Endothelial cell (in vitro differentiated cells): ENCODE measurements at regions not wholly inside any gene's neighbourhood (a gene's known extent, or its start where the extent isn't known, plus 50 kb on each side); places are given as distances from the start of the nearest gene placed in this dataset.
A peak's percentile ranks its signal among the peaks of the same experiment; 100 is the strongest.

Source experiments
- DNase-seq: peaks from one replicate; pipeline ENCODE4 v3.0.0; 2021; ENCODE audit warnings: low spot score
- H3K27ac Mint-ChIP-seq: one replicate; pipeline ENCODE4 v1.8.0; 2021; ENCODE audit warnings: mixed read lengths, inconsistent platforms; ENCODE audit not compliant: unreplicated experiment
- H3K27me3 Mint-ChIP-seq: one replicate; pipeline ENCODE4 v1.8.0; 2021; ENCODE audit warnings: mild to moderate bottlenecking, moderate library complexity, mixed read lengths, inconsistent platforms; ENCODE audit not compliant: unreplicated experiment
- H3K36me3 Mint-ChIP-seq: one replicate; pipeline ENCODE4 v1.8.0; 2021; ENCODE audit warnings: mild to moderate bottlenecking, low read depth, mixed read lengths, inconsistent platforms; ENCODE audit not compliant: unreplicated experiment
- H3K4me1 Mint-ChIP-seq: one replicate; pipeline ENCODE4 v1.8.0; 2021; ENCODE audit warnings: mild to moderate bottlenecking, mixed read lengths, inconsistent platforms; ENCODE audit not compliant: unreplicated experiment
- H3K4me3 Mint-ChIP-seq: one replicate; pipeline ENCODE4 v1.8.0; 2021; ENCODE audit warnings: mild to moderate bottlenecking, mixed read lengths, inconsistent platforms; ENCODE audit not compliant: unreplicated experiment
- H3K9me3 Mint-ChIP-seq: one replicate; pipeline ENCODE4 v1.8.0; 2021; ENCODE audit warnings: mixed read lengths, inconsistent platforms; ENCODE audit not compliant: unreplicated experiment
- TF ChIP-seq, protein P1 (sequence below): fragments of 200-600 bp; sonication (generic); IDR thresholded peaks from one replicate; pipeline ENCODE4 v1.5.0; 2021; ENCODE audit warnings: antibody characterized with exemption; ENCODE audit not compliant: unreplicated experiment

DNA sequence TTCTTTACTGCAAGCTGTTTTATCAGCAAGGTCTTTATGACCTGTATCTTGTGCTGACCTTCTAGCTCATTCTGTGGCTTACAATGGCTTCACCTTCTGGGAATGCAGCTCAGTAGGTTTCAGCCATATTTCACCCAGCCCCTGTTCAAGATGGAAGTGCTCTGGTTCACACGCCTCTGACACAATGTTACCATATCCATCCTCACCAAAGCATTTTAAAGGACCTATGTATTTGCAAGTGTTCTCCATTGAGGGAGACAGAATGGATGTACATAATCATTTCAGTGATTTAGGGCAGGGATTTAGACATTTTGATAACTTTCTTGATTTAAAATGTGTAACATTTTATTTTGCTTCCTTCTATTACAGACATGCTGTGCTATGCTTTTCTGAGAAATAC is 182.3 kb upstream of the FN1 start:
- DNase-seq, result no peak
- Mint-ChIP-seq H3K4me3 (no peak overlapping the region), H3K4me1 (peaks cover 49% of the 10 kb centered on the region), H3K9me3 (no peaks in the 10 kb centered on the region), H3K27ac (no peak overlapping the region), H3K27me3 (peaks cover 1% of the 10 kb centered on the region), H3K36me3 (no peaks in the 10 kb centered on the region)
- TF ChIP-seq, protein P1, sequence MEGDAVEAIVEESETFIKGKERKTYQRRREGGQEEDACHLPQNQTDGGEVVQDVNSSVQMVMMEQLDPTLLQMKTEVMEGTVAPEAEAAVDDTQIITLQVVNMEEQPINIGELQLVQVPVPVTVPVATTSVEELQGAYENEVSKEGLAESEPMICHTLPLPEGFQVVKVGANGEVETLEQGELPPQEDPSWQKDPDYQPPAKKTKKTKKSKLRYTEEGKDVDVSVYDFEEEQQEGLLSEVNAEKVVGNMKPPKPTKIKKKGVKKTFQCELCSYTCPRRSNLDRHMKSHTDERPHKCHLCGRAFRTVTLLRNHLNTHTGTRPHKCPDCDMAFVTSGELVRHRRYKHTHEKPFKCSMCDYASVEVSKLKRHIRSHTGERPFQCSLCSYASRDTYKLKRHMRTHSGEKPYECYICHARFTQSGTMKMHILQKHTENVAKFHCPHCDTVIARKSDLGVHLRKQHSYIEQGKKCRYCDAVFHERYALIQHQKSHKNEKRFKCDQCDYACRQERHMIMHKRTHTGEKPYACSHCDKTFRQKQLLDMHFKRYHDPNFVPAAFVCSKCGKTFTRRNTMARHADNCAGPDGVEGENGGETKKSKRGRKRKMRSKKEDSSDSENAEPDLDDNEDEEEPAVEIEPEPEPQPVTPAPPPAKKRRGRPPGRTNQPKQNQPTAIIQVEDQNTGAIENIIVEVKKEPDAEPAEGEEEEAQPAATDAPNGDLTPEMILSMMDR, result no peak

DNA sequence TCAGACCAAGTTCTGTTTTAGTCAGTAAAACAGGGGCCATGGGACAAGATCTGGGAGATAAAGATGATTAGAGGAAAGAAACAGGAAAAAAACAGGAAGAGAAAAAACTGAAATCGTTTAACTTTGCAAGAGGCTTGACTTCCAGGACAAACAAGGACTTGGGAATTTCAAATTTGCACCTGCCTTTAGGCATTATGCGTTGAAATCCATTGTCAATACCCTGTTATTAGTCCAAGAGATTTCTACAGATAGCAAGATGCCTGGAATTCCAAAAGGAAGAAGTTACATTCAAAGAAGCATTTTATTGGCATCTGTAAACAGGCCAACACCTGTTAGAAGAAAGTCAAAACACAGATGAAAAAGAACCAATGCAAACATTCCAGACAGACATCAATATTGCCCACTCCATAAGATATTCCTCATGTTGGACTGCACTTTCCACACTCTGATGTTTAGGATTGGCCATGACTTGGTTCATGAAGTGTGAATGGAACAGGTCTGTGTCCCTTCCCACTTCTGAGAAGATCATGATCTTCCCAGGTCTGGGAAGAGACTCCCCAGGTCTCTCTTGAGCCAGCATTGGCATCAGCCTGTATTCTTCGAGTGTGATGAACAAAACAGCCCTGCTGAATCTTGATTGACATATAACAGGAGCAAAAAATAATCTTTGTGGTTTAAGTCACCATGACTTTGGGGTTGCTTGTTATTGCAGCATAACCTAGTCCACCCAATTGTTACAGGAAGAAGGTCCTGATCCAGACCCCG is 181.4 kb upstream of the FN1 start:
- Mint-ChIP-seq H3K4me3 (no peak overlapping the region), H3K27ac (no peak overlapping the region), H3K4me1 (peaks cover 57% of the 10 kb centered on the region), H3K36me3 (no peaks in the 10 kb centered on the region), H3K27me3 (peaks cover 1% of the 10 kb centered on the region), H3K9me3 (no peaks in the 10 kb centered on the region)
- TF ChIP-seq, protein P1, result no peak
- no peak for DNase-seq

DNA sequence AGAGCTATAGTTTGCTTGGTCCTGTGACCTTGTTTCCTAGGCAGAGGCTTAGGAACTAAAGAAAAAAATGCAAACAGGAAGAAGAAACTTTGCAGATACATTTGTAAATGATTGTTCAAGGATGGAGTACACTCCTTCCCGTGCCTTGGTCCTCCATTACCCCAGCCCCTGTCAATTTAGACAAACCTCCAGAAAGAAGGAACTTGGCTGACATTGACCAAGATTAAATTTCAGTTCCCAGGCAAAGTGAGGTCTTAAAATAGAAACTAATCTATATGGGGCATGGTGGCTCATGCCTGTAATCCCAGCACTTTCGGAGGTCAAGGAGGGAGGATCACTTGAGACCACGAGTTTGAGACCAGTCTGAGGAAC is 179.9 kb upstream of the FN1 start:
- Mint-ChIP-seq H3K27ac (no peak overlapping the region), H3K4me1 (peaks cover 72% of the 10 kb centered on the region), H3K27me3 (peaks cover 1% of the 10 kb centered on the region), H3K36me3 (no peaks in the 10 kb centered on the region), H3K4me3 (no peak overlapping the region), H3K9me3 (no peaks in the 10 kb centered on the region)
- TF ChIP-seq, protein P1, result no peak
- no peak for DNase-seq

DNA sequence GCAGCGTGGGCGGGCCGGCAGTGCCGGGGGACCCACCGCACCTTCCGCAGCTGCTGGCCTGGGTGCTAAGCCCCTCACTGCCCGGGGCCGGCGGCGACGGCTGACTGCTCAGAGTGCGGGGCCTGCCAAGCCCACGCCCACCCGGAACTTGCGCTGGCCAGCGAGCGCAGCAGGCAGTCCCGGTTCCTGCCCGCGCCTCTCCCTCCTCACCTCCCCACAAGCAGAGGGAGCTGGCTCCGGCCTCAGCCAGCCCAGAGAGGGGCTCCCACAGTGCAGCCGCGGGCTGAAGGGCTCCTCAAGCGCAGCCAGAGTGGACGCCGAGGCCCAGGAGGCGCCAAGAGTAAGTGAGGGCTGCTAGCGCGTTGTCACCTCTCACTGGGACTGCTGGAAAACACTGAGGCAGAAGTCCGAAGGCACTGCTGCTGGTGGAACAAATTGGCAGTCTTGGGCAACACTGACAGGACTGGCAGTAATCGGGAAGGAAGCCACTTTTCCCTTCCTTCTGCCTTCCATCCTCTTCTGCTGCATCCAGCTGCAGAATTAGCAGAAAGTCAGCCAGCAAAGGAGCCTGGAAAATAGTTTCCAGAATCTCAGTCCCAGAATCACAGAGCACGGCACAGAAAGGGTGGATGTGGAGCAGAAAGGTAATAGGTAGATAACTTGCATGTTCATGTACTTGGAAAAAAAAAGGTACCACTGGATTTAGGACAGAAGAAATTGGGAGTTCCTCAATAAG is 179.4 kb upstream of the FN1 start:
- no peaks in the 10 kb centered on the region for H3K27me3 Mint-ChIP-seq
- TF ChIP-seq, protein P1, result no peak
- DNase-seq, result no peak
- H3K27ac Mint-ChIP-seq, result no peak overlapping the region
- H3K4me1 Mint-ChIP-seq, result peaks cover 74% of the 10 kb centered on the region
- no peaks in the 10 kb centered on the region for H3K36me3 Mint-ChIP-seq
- H3K4me3 Mint-ChIP-seq, result no peak overlapping the region
- no peaks in the 10 kb centered on the region for H3K9me3 Mint-ChIP-seq

DNA sequence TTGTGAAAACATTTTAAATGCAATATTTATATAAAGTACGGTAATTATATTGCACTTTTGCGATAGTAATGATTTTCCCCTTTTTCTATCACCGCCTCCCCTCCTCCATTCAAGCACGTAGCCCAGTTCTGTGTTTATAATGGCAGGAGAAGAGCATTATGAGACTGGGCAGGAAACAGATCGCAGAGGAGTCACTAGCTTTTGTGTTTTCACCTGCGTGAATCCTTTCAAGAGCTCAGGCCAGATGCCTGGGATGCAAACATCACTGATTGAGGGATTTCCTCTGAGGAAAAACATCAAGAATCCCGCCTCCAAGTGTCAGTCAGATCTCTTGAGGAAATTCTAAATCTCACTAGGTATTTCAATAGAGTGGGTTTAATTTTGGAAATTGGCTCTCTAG is 178.4 kb upstream of the FN1 start:
- TF ChIP-seq, protein P1, result no peak
- Mint-ChIP-seq H3K36me3 (no peaks in the 10 kb centered on the region), H3K9me3 (no peaks in the 10 kb centered on the region), H3K27ac (peak overlapping the region; percentile 81), H3K4me1 (peaks cover 67% of the 10 kb centered on the region), H3K4me3 (peak overlapping the region; percentile 35), H3K27me3 (no peaks in the 10 kb centered on the region)
- no peak for DNase-seq
